ENCODE measurements at regions not wholly inside any gene's neighbourhood (a gene's known extent, or its start where the extent isn't known, plus 50 kb on each side); places are given as distances from the start of the nearest gene placed in this dataset.

- DNase-seq, result no peak
Observed at GRCh38 chr1:22267413-22268175, 124.7 kb upstream of the WNT4 start.

GRCh38 chr1:22268327-22268726, 125.4 kb upstream of the WNT4 start:
- DNase-seq, result no peak

- DNase-seq, result no peak
Observed at GRCh38 chr1:22271847-22272801, 129.2 kb upstream of the WNT4 start.

- DNase-seq, result no peak
Observed at GRCh38 chr1:22273686-22274681, 131.1 kb upstream of the WNT4 start.

- DNase-seq, result no peak
Observed at GRCh38 chr1:22275167-22275566, 132.3 kb upstream of the WNT4 start.

GRCh38 chr1:22275626-22276395, 132.9 kb upstream of the WNT4 start:
- peak; percentile 22 for DNase-seq

- no peak for DNase-seq
Observed at GRCh38 chr1:22276396-22276748, 133.5 kb upstream of the WNT4 start.

- DNase-seq, result no peak
Observed at GRCh38 chr1:22277662-22278061, 134.8 kb upstream of the WNT4 start.

GRCh38 chr1:22279735-22280134, 136.8 kb upstream of the WNT4 start:
- no peak for DNase-seq

GRCh38 chr1:22280526-22280925, 137.6 kb upstream of the WNT4 start:
- DNase-seq, result no peak

- DNase-seq, result no peak
Observed at GRCh38 chr1:22281521-22282363, 138.8 kb upstream of the WNT4 start.

- DNase-seq, result no peak
Observed at GRCh38 chr1:22282364-22282995, 139.6 kb upstream of the WNT4 start.

- DNase-seq, result no peak
Observed at GRCh38 chr1:22283596-22283995, 140.7 kb upstream of the WNT4 start.

GRCh38 chr1:22284236-22284635, 141.3 kb upstream of the WNT4 start:
- DNase-seq, result no peak

- no peak for DNase-seq
Observed at GRCh38 chr1:22284906-22285548, 142.1 kb upstream of the WNT4 start.

- no peak for DNase-seq
Observed at GRCh38 chr1:22285549-22286396, 142.9 kb upstream of the WNT4 start.

- DNase-seq, result no peak
Observed at GRCh38 chr1:22286491-22286890, 143.6 kb upstream of the WNT4 start.

GRCh38 chr1:22287273-22287672, 144.4 kb upstream of the WNT4 start:
- DNase-seq, result no peak

GRCh38 chr1:22287946-22288520, 145.1 kb upstream of the WNT4 start:
- no peak for DNase-seq
